Activated CD4-positive, alpha-beta T cell treated with anti-CD3 and anti-CD28 coated beads for 36 hours (primary cell): ENCODE measurements at regions not wholly inside any gene's neighbourhood (a gene's known extent, or its start where the extent isn't known, plus 50 kb on each side); places are given as distances from the start of the nearest gene placed in this dataset.

Experiments used
- ATAC-seq: fragments of 200-7000 bp; cut with Tn5 transposase; one replicate; pipeline ENCODE4 v1.10.0; 2021; ENCODE audit warnings: mild to moderate bottlenecking, moderate library complexity
- CTCF ChIA-PET: fragments of 350-600 bp; sonication (Branson Sonifier 250); formaldehyde crosslinking; loops from one replicate; lab custom pipeline; 2021; ENCODE audit warnings: antibody characterized with exemption; lab: Charles Lee
- POLR2A ChIA-PET: fragments of 350-600 bp; sonication (Branson Sonifier 250); formaldehyde crosslinking; loops from one replicate; lab custom pipeline; 2021; ENCODE audit warnings: antibody characterized with exemption, inconsistent platforms; lab: Charles Lee
- DNase-seq: peaks from one replicate; pipeline ENCODE4 v3.0.0-alpha.2; 2020
- H3K27ac Mint-ChIP-seq: one replicate; pipeline ENCODE4 v1.8.0; 2021; ENCODE audit warnings: mixed read lengths
- H3K27me3 Mint-ChIP-seq: one replicate; pipeline ENCODE4 v1.8.0; 2021; ENCODE audit warnings: mixed read lengths
- H3K36me3 Mint-ChIP-seq: one replicate; pipeline ENCODE4 v1.8.0; 2021; ENCODE audit warnings: low read depth, mixed read lengths
- H3K4me1 Mint-ChIP-seq: one replicate; pipeline ENCODE4 v1.8.0; 2021; ENCODE audit warnings: mixed read lengths
- H3K4me3 Mint-ChIP-seq: one replicate; pipeline ENCODE4 v1.8.0; 2021; ENCODE audit warnings: mild to moderate bottlenecking, moderate library complexity, mixed read lengths
- H3K9me3 Mint-ChIP-seq: one replicate; pipeline ENCODE4 v1.8.0; 2021; ENCODE audit warnings: low read depth, mixed read lengths
- intact Hi-C, 2 experiments: fragments of 100-400 bp; cut with DNase I in 1 of 2; cut with micrococcal nuclease in 1 of 2; formaldehyde crosslinking; loops; one replicate each; pipeline versions ENCODE4 v1.14.2 to v1.15.1; 2022 to 2024; cut with DNase I, micrococcal nuclease

DNA sequence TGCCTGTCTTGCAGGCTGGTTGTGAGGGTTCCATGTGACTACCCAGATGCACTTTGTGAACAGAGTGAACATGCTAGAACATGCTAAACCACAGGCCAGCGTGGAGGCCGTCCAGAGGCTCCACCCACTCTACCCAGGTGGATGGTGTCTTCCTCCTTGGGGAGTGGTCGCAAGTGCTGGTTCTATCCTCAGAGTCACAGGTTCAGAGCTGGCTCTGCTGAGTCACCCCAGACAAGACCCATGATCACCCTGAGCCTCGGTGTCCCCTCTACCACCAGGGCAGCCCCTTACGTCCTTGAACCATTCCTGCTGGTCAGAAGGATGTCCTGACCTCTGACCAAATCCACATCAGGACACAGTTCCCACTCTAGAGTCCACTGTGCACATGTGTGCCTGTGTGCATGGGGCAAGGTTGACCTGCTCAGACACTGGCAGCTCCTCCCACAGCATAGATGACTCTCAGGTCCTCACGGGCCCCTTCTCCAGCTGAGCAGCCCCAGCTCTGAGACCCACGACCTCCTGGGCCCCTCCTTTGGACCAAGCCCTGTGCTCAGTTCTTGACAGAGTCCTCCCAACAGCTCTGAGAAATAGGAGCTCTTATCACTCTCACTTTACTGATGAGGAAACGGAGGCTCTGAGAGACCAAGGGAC is 391.8 kb downstream of the MATN1 start:
- peaks cover 1% of the 10 kb centered on the region for H3K27me3 Mint-ChIP-seq
- H3K9me3 Mint-ChIP-seq, result no peaks in the 10 kb centered on the region
- H3K4me1 Mint-ChIP-seq, result no peaks in the 10 kb centered on the region
- no peaks in the 10 kb centered on the region for H3K36me3 Mint-ChIP-seq
- ChIA-PET POLR2A (no interaction called here), CTCF (no interaction called here)
- H3K27ac Mint-ChIP-seq, result no peak overlapping the region
- no peak overlapping the region for H3K4me3 Mint-ChIP-seq
- intact Hi-C loops, result no loop called here
- DNase-seq (no peak), ATAC-seq (no peak)

- ATAC-seq, result no peak
- intact Hi-C loops, result no loop called here
- POLR2A ChIA-PET, result no interaction called here
- peaks cover 1% of the 10 kb centered on the region for H3K27me3 Mint-ChIP-seq
- no peak for DNase-seq
- H3K4me1 Mint-ChIP-seq, result no peaks in the 10 kb centered on the region
- no peak overlapping the region for H3K27ac Mint-ChIP-seq
- H3K36me3 Mint-ChIP-seq, result no peaks in the 10 kb centered on the region
- CTCF ChIA-PET, result no interaction called here
- H3K4me3 Mint-ChIP-seq, result no peak overlapping the region
- H3K9me3 Mint-ChIP-seq, result no peaks in the 10 kb centered on the region
Observed at GRCh38 chr1:30330644-30331043, 392.7 kb downstream of the MATN1 start.

- no peaks in the 10 kb centered on the region for H3K4me1 Mint-ChIP-seq
- H3K27me3 Mint-ChIP-seq, result peaks cover 1% of the 10 kb centered on the region
- intact Hi-C loops, result no loop called here
- no peaks in the 10 kb centered on the region for H3K9me3 Mint-ChIP-seq
- no peak overlapping the region for H3K4me3 Mint-ChIP-seq
- H3K27ac Mint-ChIP-seq, result no peak overlapping the region
- ChIA-PET POLR2A (no interaction called here), CTCF (no interaction called here)
- DNase-seq, result no peak
- ATAC-seq, result no peak
- H3K36me3 Mint-ChIP-seq, result no peaks in the 10 kb centered on the region
Observed at GRCh38 chr1:30329802-30330557, 393.4 kb downstream of the MATN1 start.

GRCh38 chr1:30329263-30329753 is 394.1 kb downstream of the MATN1 start:
- Mint-ChIP-seq H3K27me3 (peaks cover 1% of the 10 kb centered on the region), H3K4me1 (no peaks in the 10 kb centered on the region), H3K36me3 (no peaks in the 10 kb centered on the region), H3K27ac (no peak overlapping the region), H3K4me3 (no peak overlapping the region), H3K9me3 (no peaks in the 10 kb centered on the region)
- ATAC-seq (no peak), DNase-seq (no peak)
- intact Hi-C loops, result no loop called here
- ChIA-PET POLR2A (no interaction called here), CTCF (interaction anchor here (1.0 kb wide), 1 partner anchor 52 kb away, joined by 4 read pairs; no protein-coding TSS in a partner anchor)

DNA sequence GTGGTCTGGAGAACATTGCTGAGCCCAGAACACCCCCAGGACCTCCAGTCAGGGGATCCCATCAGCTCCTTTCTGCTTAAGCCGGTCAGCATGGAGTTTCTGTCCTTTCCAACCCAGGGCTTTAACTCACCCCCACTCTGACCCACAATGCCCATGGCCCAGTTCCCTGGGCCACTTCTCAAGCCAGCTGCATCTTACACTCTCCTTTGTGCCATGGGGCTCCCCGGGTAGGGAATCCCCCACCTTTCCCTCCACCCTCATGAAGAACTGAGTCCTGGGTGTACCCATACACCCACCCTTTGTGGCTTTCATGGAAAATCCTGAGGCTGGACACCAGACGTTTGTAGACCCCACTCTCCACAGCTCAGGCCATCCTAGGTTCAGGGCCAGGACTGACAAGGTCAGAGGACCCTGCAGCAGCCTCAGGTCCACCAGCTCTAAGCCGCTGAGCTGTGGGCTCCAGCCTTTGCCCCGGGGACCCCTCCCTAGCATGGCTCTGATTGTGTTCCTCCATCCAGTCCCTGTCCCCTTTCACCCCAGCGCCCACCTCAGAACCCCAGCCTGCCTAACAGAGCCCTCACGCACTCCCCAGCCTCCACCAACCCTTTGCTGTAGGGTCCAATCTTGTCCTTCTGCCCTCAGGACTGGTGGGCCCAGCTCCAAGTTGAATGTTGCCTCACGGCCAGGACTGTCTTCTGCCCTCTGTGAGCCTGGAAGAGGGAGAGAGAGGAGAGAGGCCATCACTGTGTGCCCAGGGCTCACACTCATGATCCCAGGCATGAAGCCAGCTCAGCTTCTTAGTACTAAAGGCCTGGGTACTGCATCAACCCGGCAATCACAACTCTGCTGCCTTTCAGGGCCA is 394.8 kb downstream of the MATN1 start:
- ATAC-seq (no peak), DNase-seq (no peak)
- Mint-ChIP-seq H3K27me3 (peaks cover 1% of the 10 kb centered on the region), H3K36me3 (no peaks in the 10 kb centered on the region), H3K9me3 (no peaks in the 10 kb centered on the region), H3K4me1 (no peaks in the 10 kb centered on the region), H3K4me3 (no peak overlapping the region), H3K27ac (no peak overlapping the region)
- ChIA-PET POLR2A (no interaction called here), CTCF (interaction anchor here (1.0 kb wide), 1 partner anchor 52 kb away, joined by 4 read pairs; no protein-coding TSS in a partner anchor)
- intact Hi-C loops, result no loop called here

- H3K27ac Mint-ChIP-seq, result no peak overlapping the region
- H3K27me3 Mint-ChIP-seq, result peaks cover 1% of the 10 kb centered on the region
- no peaks in the 10 kb centered on the region for H3K9me3 Mint-ChIP-seq
- H3K36me3 Mint-ChIP-seq, result no peaks in the 10 kb centered on the region
- ChIA-PET CTCF (interaction anchor here (1.0 kb wide), 1 partner anchor 53 kb away, joined by 4 read pairs; no protein-coding TSS in a partner anchor), POLR2A (no interaction called here)
- no peak overlapping the region for H3K4me3 Mint-ChIP-seq
- ATAC-seq (no peak), DNase-seq (no peak)
- intact Hi-C loops, result no loop called here
- H3K4me1 Mint-ChIP-seq, result no peaks in the 10 kb centered on the region
Observed at GRCh38 chr1:30328100-30328370, 395.4 kb downstream of the MATN1 start.

DNA sequence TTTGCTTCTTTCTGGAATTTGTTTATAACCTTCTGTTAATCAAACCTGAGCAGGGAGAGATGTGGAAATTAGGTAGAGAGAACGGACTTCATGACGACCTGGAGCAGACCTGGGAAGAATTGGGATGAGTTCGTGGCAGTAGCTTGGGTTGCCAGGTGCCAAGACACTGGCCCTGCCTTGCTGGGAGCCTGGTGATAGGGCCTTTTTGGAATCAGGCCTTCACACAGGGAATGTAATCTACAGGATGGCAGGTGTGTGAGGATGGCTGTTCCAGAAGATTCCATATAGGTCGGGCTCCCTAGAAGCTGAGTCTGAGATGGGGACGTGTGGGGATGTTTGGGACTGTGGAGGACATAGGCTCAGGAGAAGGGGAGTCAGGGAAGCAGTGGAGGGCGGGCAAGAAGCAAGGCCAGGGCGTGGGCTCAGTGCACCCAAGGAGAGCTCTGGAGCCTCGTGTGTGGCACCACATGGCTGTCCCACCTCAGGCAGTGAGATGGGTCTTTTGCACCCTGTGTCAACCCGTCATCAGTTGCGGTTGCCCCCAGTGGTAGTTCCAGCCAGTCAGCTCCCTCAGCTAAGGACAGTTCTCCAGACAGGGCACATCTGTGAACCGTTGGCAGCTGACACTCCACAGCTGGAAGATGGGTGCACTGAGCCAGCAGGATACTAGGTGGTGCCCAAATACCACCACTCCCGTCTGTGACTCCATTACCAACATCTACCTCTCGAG is 395.9 kb downstream of the MATN1 start:
- no peak overlapping the region for H3K4me3 Mint-ChIP-seq
- H3K9me3 Mint-ChIP-seq, result no peaks in the 10 kb centered on the region
- H3K4me1 Mint-ChIP-seq, result no peaks in the 10 kb centered on the region
- DNase-seq, result no peak
- ChIA-PET CTCF (no interaction called here), POLR2A (no interaction called here)
- intact Hi-C loops, result no loop called here
- no peak for ATAC-seq
- H3K27me3 Mint-ChIP-seq, result peaks cover 4% of the 10 kb centered on the region
- no peak overlapping the region for H3K27ac Mint-ChIP-seq
- no peaks in the 10 kb centered on the region for H3K36me3 Mint-ChIP-seq

DNA sequence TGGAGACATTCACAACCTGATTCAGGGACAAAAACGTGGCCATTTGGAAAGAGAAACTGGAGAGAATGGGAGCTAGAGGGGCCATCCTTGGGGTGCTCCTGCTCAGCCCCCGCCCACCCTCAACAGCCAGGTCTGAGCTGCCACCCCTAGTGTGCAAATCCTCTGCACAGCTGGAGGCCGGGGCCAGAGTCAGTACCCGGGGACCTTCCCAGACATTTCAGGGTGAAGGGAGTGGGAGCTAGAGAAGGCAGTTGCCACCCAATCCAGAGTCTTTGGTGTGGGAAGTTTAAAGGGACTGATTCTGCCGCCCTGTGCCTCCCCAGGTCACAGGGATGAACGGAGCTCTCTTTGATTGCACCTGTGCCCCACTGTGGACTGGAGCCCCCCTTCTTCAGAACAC is 397.4 kb downstream of the MATN1 start:
- Mint-ChIP-seq H3K36me3 (no peaks in the 10 kb centered on the region), H3K4me3 (no peak overlapping the region), H3K27me3 (peaks cover 4% of the 10 kb centered on the region), H3K4me1 (no peaks in the 10 kb centered on the region), H3K27ac (no peak overlapping the region), H3K9me3 (no peaks in the 10 kb centered on the region)
- no peak for DNase-seq
- CTCF ChIA-PET, result no interaction called here
- ATAC-seq, result no peak
- POLR2A ChIA-PET, result no interaction called here
- intact Hi-C loops, result no loop called here

GRCh38 chr1:30325085-30325935 is 398.1 kb downstream of the MATN1 start:
- no peaks in the 10 kb centered on the region for H3K9me3 Mint-ChIP-seq
- ChIA-PET POLR2A (no interaction called here), CTCF (interaction anchor here (0.6 kb wide), 1 partner anchor 101 kb away, joined by 4 read pairs; no protein-coding TSS in a partner anchor)
- DNase-seq, result no peak
- ATAC-seq, result no peak
- H3K4me1 Mint-ChIP-seq, result no peaks in the 10 kb centered on the region
- intact Hi-C loops, result no loop called here
- no peak overlapping the region for H3K27ac Mint-ChIP-seq
- H3K27me3 Mint-ChIP-seq, result peaks cover 4% of the 10 kb centered on the region
- no peaks in the 10 kb centered on the region for H3K36me3 Mint-ChIP-seq
- no peak overlapping the region for H3K4me3 Mint-ChIP-seq

DNA sequence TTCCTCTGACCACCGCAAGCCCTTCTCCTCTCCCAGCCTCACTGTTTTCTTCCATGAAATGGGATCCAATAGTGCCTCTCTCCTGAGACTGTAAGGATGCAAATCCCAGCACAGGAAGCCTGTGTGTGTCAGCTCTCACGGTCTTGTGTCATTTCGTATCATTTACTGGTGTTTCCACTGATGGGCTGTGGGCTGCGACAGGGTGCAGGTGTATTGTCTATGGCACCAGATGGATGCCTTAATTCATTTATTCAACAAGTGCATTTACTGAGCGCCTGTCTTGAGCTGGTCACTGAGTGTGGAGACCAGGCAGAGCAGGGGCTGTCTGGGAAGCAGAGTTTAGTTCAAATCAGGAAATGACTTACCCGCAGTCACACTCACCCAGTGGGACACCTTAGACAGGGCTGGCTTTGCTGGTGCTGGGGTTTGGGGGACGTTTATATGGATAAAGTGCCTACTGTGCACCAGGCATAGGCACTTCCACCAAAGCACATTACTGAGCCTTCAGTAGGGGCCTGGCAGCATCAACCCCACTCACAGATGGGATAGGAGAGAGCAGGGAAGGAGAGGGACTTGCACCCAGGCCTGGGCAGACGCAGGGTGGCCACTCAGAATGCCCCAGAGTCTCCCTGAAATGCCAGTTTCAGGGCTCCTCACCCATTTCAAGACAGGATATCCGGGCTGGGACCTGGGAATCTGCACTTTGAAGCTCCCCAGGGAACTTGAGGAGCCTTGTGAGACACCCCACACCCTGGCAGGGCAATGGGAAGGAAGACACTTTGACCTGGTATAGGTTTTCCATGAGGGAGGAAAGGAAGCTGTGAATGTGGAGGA is 398.9 kb downstream of the MATN1 start:
- POLR2A ChIA-PET, result no interaction called here
- Mint-ChIP-seq H3K27me3 (peaks cover 6% of the 10 kb centered on the region), H3K9me3 (no peaks in the 10 kb centered on the region), H3K27ac (no peak overlapping the region), H3K4me3 (no peak overlapping the region), H3K36me3 (no peaks in the 10 kb centered on the region), H3K4me1 (no peaks in the 10 kb centered on the region)
- ATAC-seq, result no peak
- CTCF ChIA-PET, result no interaction called here
- DNase-seq, result no peak
- intact Hi-C loops, result no loop called here
